Pancreas (tissue), 10 donors: ENCODE measurements at regions not wholly inside any gene's neighbourhood (a gene's known extent, or its start where the extent isn't known, plus 50 kb on each side); places are given as distances from the start of the nearest gene placed in this dataset.

Experiments
- ATAC-seq, 4 donors: fragments of 200-7000 bp; cut with Tn5 transposase; one replicate each; pipeline versions ENCODE4 v1.8.0 to v1.9.1; 2020; ENCODE audit warnings: mild to moderate bottlenecking in 4 of 4, moderate library complexity in 4 of 4
- DNase-seq, 6 donors: peaks; one replicate each; pipeline ENCODE4 v3.0.0-alpha.2; 2020
- FAIRE-seq: peaks from 2 replicates; lab custom pipeline; 2012; peaks lifted over from hg19 to GRCh38; lab: Jason Lieb, UNC
- H3K27ac ChIP-seq, 4 donors: fragments of 200-600 bp; sonication (generic); 1 replicate in 3 of 4; 2 replicates in 1 of 4; pipeline versions ENCODE4 v1.5.0 to v1.8.0; 2020
- H3K27me3 ChIP-seq, 4 donors: fragments of 200-600 bp; one replicate each; pipeline ENCODE4 v1.8.0; 2021
- H3K36me3 ChIP-seq, 3 donors: fragments of 200-600 bp; sonication (generic) in 1 of 3; one replicate each; pipeline versions ENCODE4 v1.5.0 to v1.8.0; 2020 to 2021
- H3K4me1 ChIP-seq, 3 donors: fragments of 200-600 bp; one replicate each; pipeline ENCODE4 v1.8.0; 2021
- H3K4me3 ChIP-seq, 4 donors: fragments of 200-600 bp; sonication (generic) in 2 of 4; one replicate each; pipeline versions ENCODE4 v1.5.0 to v1.8.0; 2020 to 2021
- H3K9me3 ChIP-seq, 4 donors: fragments of 200-600 bp; one replicate each; pipeline ENCODE4 v1.8.0; 2021
- CTCF ChIP-seq, 4 donors: fragments of 200-600 bp; sonication (generic) in 3 of 4; IDR thresholded peaks; one replicate each; pipeline versions ENCODE4 v1.5.0 to v1.8.0; 2021; ENCODE audit warnings: antibody characterized with exemption in 4 of 4
- WGBS, 2 donors: extraction: QIAGEN DNeasy Blood & Tissue Kit; methylation state at CpG; one replicate each; pipeline ENCODE4 v1.1.7; 2013; 5-methylcytosine and 5-hydroxymethylcytosine counted together
- intact Hi-C, 3 donors: fragments of 100-400 bp; cut with DNase I; formaldehyde crosslinking; loops; one replicate each; pipeline versions ENCODE4 v1.11.1 to v1.14.2; 2022
- donor health status: healthy with polysubstance abuse.
- donor health status: DM: no; HTN: no; CAD: no; lungs with moderate emphysema.
- donor health status: DM: no; HTN: no; CAD: no.
- donor health status: control.
- donor health status: control.
- donor health status: Bipolar disorder and iron deficiency.
- donor health status: DM: yes; HTN: yes; CAD: no.
- donor health status: DM: no; HTN: no; CAD: no.
- donor health status: DM: no; HTN: no; CAD: no.
- donor health status: DM: yes; HTN: yes; CAD: no.

GRCh38 chr7:50220273-50220672, 84.2 kb upstream of the IKZF1 start:
- FAIRE-seq (no peak), DNase-seq (no peak), ATAC-seq (peak in 1 of 4 donors; percentile 36)
- H3K27me3 ChIP-seq = no peaks in the 10 kb centered on the region
- H3K27ac ChIP-seq = no peak overlapping the region
- no peaks in the 10 kb centered on the region for H3K4me1 ChIP-seq
- intact Hi-C loops = no loop called here
- H3K9me3 ChIP-seq = no peaks in the 10 kb centered on the region
- no peak for TF ChIP-seq CTCF (IDR thresholded peaks at IDR 0.05)
- no peaks in the 10 kb centered on the region for H3K36me3 ChIP-seq
- H3K4me3 ChIP-seq = no peak overlapping the region
- WGBS, 2 donors = 31 to 52% methylated on average over 2 of the region's 2 CpGs

- intact Hi-C loops = no loop called here
- no peak for TF ChIP-seq CTCF (IDR thresholded peaks at IDR 0.05)
- no peak for DNase-seq
- H3K4me3 ChIP-seq = no peak overlapping the region
- H3K36me3 ChIP-seq = no peaks in the 10 kb centered on the region
- H3K27me3 ChIP-seq = no peaks in the 10 kb centered on the region
- no peaks in the 10 kb centered on the region for H3K4me1 ChIP-seq
- WGBS, 2 donors = 29 to 43% methylated on average over 4 of the region's 4 CpGs
- H3K9me3 ChIP-seq = no peaks in the 10 kb centered on the region
- no peak for ATAC-seq
- FAIRE-seq = no peak
- H3K27ac ChIP-seq = no peak overlapping the region
Measured at GRCh38 chr7:50217821-50218281, 86.7 kb upstream of the IKZF1 start.

GRCh38 chr7:50217401-50217800, 87.1 kb upstream of the IKZF1 start:
- no peaks in the 10 kb centered on the region for H3K9me3 ChIP-seq
- TF ChIP-seq CTCF (IDR thresholded peaks at IDR 0.05) = no peak
- H3K4me3 ChIP-seq = no peak overlapping the region
- H3K36me3 ChIP-seq = no peaks in the 10 kb centered on the region
- H3K27me3 ChIP-seq = no peaks in the 10 kb centered on the region
- no peak for DNase-seq
- no peak for ATAC-seq
- no peak overlapping the region for H3K27ac ChIP-seq
- intact Hi-C loops = no loop called here
- no peaks in the 10 kb centered on the region for H3K4me1 ChIP-seq
- WGBS, 2 donors = 59 to 60% methylated on average over 4 of the region's 4 CpGs
- FAIRE-seq = no peak

GRCh38 chr7:50216626-50217025, 87.9 kb upstream of the IKZF1 start:
- no peaks in the 10 kb centered on the region for H3K4me1 ChIP-seq
- intact Hi-C loops = no loop called here
- DNase-seq (no peak), FAIRE-seq (no peak), ATAC-seq (no peak)
- no peaks in the 10 kb centered on the region for H3K27me3 ChIP-seq
- no peak overlapping the region for H3K27ac ChIP-seq
- H3K4me3 ChIP-seq = no peak overlapping the region
- WGBS, 2 donors = 68 to 78% methylated on average over 5 of the region's 5 CpGs
- no peak for TF ChIP-seq CTCF (IDR thresholded peaks at IDR 0.05)
- no peaks in the 10 kb centered on the region for H3K36me3 ChIP-seq
- H3K9me3 ChIP-seq = no peaks in the 10 kb centered on the region

- WGBS, 2 donors = 59 to 63% methylated on average over 8 of the region's 8 CpGs
- DNase-seq = no peak
- FAIRE-seq = no peak
Measured at GRCh38 chr7:50214771-50215170, 89.7 kb upstream of the IKZF1 start.

More at GRCh38 chr7:50214771-50215170, 89.7 kb upstream of the IKZF1 start:
- no peaks in the 10 kb centered on the region for H3K9me3 ChIP-seq
- H3K27ac ChIP-seq = no peak overlapping the region
- H3K36me3 ChIP-seq = no peaks in the 10 kb centered on the region
- intact Hi-C loops = no loop called here
- ATAC-seq = no peak
- no peak for TF ChIP-seq CTCF (IDR thresholded peaks at IDR 0.05)
- no peak overlapping the region for H3K4me3 ChIP-seq
- no peaks in the 10 kb centered on the region for H3K4me1 ChIP-seq
- H3K27me3 ChIP-seq = no peaks in the 10 kb centered on the region
